ENCODE measurements at regions not wholly inside any gene's neighbourhood (a gene's known extent, or its start where the extent isn't known, plus 50 kb on each side); places are given as distances from the start of the nearest gene placed in this dataset.

- H3K9me3 ChIP-seq = no peaks in the 10 kb centered on the region
- no CpG with 5 or more reads among the region's 2 CpGs for WGBS, 2 donors (ENCODE audit: low coverage in 1 of 2)
- H3K4me3 ChIP-seq = no peak overlapping the region
- H3K27me3 ChIP-seq = no peaks in the 10 kb centered on the region
- ATAC-seq = peak; percentile 22
- H3K4me1 ChIP-seq = no peaks in the 10 kb centered on the region
- TF ChIP-seq EP300 (IDR thresholded peaks at IDR 0.05) (no peak), POLR2AphosphoS5 (IDR thresholded peaks at IDR 0.05) (no peak), CTCF (IDR thresholded peaks at IDR 0.05) (no peak), POLR2A (IDR thresholded peaks at IDR 0.05) (no peak)
- H3K36me3 ChIP-seq = no peaks in the 10 kb centered on the region
- H3K27ac ChIP-seq = no peak overlapping the region
Measured at GRCh38 chr3:161975201-161975600, 478.6 kb downstream of the OTOL1 start.

GRCh38 chr3:161977063-161977462 lies 480.5 kb downstream of the OTOL1 start:
- H3K36me3 ChIP-seq = no peaks in the 10 kb centered on the region
- no peaks in the 10 kb centered on the region for H3K4me1 ChIP-seq
- 38% methylated on average over 1 of the region's 1 CpG; no CpG with 5 or more reads in 1 of the 2 donors for WGBS, 2 donors (ENCODE audit: low coverage in 1 of 2)
- no peak for TF ChIP-seq EP300 (IDR thresholded peaks at IDR 0.05)
- TF ChIP-seq CTCF (IDR thresholded peaks at IDR 0.05) = no peak
- no peak for TF ChIP-seq POLR2AphosphoS5 (IDR thresholded peaks at IDR 0.05)
- no peak for TF ChIP-seq POLR2A (IDR thresholded peaks at IDR 0.05)
- H3K4me3 ChIP-seq = no peak overlapping the region
- H3K27me3 ChIP-seq = no peaks in the 10 kb centered on the region
- H3K9me3 ChIP-seq = no peaks in the 10 kb centered on the region
- no peak overlapping the region for H3K27ac ChIP-seq
- no peak for ATAC-seq

DNA sequence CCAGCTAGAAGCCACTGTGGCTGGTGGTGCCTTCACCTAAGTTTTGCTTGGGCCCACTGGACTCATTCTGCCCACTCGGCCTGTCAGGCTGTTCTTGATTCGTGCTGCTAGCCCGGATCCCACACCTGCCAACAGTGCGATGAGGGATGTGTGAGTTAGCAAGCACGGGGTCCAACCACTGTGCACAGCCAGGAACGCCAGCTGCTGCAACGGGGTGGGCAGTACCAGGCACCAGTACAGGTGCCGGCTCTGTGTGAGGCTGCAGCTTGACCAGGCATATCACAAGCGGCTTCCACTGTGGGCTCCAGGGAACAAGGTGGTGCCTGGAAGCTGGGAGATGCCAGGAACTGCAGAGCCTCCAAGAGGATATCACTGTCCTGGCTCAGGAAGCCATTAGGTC lies 481.2 kb downstream of the OTOL1 start:
- Histone ChIP-seq H3K36me3 (no peaks in the 10 kb centered on the region), H3K9me3 (no peaks in the 10 kb centered on the region), H3K27ac (no peak overlapping the region), H3K4me1 (no peaks in the 10 kb centered on the region), H3K27me3 (no peaks in the 10 kb centered on the region), H3K4me3 (no peak overlapping the region)
- TF ChIP-seq EP300 (IDR thresholded peaks at IDR 0.05) = no peak
- no peak for TF ChIP-seq POLR2A (IDR thresholded peaks at IDR 0.05)
- TF ChIP-seq POLR2AphosphoS5 (IDR thresholded peaks at IDR 0.05) = no peak
- no peak for TF ChIP-seq CTCF (IDR thresholded peaks at IDR 0.05)
- WGBS, 2 donors (ENCODE audit: low coverage in 1 of 2) = 94% methylated on average over 3 of the region's 9 CpGs; no CpG with 5 or more reads in 1 of the 2 donors
- ATAC-seq = peak; percentile 26

DNA sequence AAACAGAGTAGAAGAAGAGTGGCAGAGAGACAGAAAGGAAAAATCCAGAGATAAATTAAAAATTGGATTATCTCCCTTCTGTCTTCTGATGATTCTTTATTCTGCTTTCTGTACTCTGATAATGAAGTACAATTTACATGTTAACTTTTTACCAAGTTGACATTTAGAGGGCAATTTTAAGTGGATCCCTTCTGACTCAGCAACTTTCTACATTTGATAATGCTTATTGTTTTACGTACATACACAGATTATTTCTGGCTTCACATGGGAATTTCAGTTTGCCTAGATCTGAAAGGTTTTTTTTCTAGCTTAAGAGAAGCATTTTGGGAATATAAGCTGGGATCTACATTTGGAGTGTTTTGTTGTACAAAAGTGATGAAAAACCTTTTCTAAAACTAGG lies 491.3 kb downstream of the OTOL1 start:
- H3K4me1 ChIP-seq = no peaks in the 10 kb centered on the region
- 71 to 73% methylated on average over 1 of the region's 1 CpG for WGBS, 2 donors (ENCODE audit: low coverage in 1 of 2)
- no peak overlapping the region for H3K4me3 ChIP-seq
- H3K36me3 ChIP-seq = no peaks in the 10 kb centered on the region
- no peaks in the 10 kb centered on the region for H3K27me3 ChIP-seq
- no peak overlapping the region for H3K27ac ChIP-seq
- no peaks in the 10 kb centered on the region for H3K9me3 ChIP-seq
- no peak for ATAC-seq
- TF ChIP-seq POLR2AphosphoS5 (IDR thresholded peaks at IDR 0.05) (no peak), CTCF (IDR thresholded peaks at IDR 0.05) (no peak), EP300 (IDR thresholded peaks at IDR 0.05) (no peak), POLR2A (IDR thresholded peaks at IDR 0.05) (no peak)

- no peaks in the 10 kb centered on the region for H3K4me1 ChIP-seq
- H3K36me3 ChIP-seq = no peaks in the 10 kb centered on the region
- WGBS, 2 donors (ENCODE audit: low coverage in 1 of 2) = 50 to 93% methylated on average over 1 of the region's 1 CpG
- no peak for ATAC-seq
- H3K4me3 ChIP-seq = no peak overlapping the region
- H3K27me3 ChIP-seq = no peaks in the 10 kb centered on the region
- TF ChIP-seq POLR2AphosphoS5 (IDR thresholded peaks at IDR 0.05) (no peak), POLR2A (IDR thresholded peaks at IDR 0.05) (no peak), CTCF (IDR thresholded peaks at IDR 0.05) (no peak), EP300 (IDR thresholded peaks at IDR 0.05) (no peak)
- no peak overlapping the region for H3K27ac ChIP-seq
- H3K9me3 ChIP-seq = no peaks in the 10 kb centered on the region
Measured at GRCh38 chr3:161989012-161989411, 492.4 kb downstream of the OTOL1 start.

Measured in gastroesophageal sphincter (tissue), 4 donors.